GM18909 (cell line): ENCODE measurements at regions not wholly inside any gene's neighbourhood (a gene's known extent, or its start where the extent isn't known, plus 50 kb on each side); places are given as distances from the start of the nearest gene placed in this dataset.

Source experiments
- ATAC-seq: cut with Tn5 transposase; IDR thresholded peaks from one replicate; pipeline ENCODE4 v1.9.1; 2021; ENCODE audit warnings: mild to moderate bottlenecking; ENCODE audit not compliant: unreplicated experiment, poor library complexity

DNA sequence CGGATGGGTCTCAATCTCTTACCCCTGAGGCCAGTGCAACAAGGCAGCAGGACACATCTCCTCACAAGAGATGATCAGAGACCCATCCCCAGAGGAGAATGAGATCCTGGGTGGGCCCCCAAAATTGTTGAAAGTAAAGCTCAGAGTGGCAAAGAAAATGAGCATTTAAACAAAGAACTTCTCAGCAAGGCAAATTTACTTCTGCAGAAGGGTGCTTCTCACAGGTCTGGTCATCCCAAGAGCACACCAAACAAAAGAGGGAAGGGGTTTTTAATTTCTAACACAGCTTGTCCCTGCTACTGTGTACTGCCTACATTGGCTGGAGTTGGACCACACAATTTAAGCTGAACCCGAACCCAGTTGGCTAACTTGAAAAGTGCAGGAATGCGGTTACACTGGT lies 1628.6 kb upstream of the RAG2 start:
- ATAC-seq: no peak

- no peak for ATAC-seq
Measured at GRCh38 chr11:38221295-38221694, 1623.3 kb upstream of the RAG2 start.

GRCh38 chr11:38219636-38220035 lies 1621.6 kb upstream of the RAG2 start:
- ATAC-seq: no peak

DNA sequence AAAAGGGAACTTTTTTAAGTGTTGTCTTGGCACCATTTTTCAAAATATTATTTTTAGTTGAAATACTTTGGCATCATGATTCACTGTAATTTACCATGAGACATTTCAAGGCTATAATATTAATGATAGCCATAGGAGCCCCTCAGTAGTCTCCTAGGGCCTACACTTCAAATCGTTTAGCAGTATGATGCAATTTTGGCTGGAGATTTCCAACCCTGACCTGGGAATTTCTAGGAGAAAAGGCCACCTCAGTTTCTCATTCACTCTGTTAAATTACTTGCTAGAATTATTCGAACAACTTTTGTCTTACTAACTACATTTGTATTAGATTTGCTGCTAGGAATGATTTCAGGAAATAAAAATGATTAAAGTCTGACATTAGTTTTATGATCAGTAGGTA lies 1610.9 kb upstream of the RAG2 start:
- ATAC-seq: no peak

DNA sequence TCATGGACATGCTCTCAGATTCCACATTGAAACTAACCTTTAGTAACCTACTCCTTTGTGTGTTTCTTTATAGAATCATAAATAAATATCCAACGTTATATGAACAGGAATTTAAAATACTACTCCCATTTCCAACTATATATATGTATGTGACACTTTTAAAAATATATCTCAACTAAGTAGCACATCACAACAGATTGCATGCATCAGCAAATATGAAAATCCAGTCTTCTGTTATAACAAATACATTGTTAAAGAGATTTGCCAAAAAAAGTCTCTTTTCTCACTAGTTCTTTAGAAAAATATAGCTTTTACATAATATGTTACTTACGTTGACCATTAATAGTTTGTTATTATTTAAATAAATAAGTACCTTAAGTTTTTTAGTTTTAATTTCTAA lies 1608.6 kb upstream of the RAG2 start:
- no peak for ATAC-seq

GRCh38 chr11:38191101-38191500 lies 1593.1 kb upstream of the RAG2 start:
- no peak for ATAC-seq

- no peak for ATAC-seq
Measured at GRCh38 chr11:38182126-38182866, 1584.3 kb upstream of the RAG2 start.

DNA sequence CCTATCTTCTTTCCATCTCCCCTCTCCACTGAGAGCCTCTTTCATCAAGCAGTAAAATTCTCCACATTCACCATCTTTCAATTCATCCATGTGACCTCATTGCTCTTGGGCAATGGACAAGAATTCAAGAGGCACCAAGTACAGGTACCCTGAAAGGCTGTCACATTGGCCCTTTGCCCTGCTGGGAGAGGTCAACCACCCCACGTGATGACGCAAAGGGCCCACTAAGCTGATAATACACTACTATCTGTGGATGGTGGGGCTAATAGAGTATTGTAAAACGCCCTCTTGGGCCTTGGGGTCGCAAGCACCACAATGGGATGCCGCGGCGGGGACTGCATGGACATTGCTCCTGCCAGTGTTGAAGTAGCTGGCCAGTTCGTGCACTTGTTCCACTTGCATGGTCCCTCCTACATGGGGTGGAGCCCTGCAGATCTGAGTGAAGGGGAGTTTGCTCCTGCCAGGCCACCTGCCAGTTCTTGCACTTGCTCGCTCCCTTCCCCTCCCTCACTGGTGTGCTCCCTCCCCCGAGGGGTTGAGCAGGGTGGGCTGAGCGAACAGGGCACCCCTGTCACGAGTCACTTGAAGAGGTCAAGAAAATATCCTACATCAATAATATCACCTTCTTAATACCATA lies 1578.8 kb upstream of the RAG2 start:
- ATAC-seq: no peak

DNA sequence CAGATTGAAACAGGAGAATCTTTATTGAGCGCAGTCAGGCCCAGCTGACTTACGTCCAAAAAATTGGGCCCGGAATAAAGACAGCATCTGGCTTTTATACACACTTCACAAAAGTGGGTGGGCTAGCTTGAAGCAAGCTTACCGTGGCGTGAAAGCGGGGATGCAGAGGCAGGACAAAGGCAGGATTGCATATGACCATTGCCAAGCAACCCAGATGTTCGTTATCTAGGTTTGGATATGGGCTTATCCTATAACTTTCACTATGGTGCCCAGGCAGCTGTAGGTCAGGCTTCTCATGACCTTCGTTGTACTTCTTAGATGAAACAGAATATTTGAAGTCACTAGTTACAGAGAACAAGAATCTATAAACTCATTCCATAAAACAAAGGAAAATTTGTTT lies 1575.6 kb upstream of the RAG2 start:
- ATAC-seq: no peak

- ATAC-seq: no peak
Measured at GRCh38 chr11:38169286-38169685, 1571.2 kb upstream of the RAG2 start.

- ATAC-seq: no peak
Measured at GRCh38 chr11:38163526-38163925, 1565.5 kb upstream of the RAG2 start.

DNA sequence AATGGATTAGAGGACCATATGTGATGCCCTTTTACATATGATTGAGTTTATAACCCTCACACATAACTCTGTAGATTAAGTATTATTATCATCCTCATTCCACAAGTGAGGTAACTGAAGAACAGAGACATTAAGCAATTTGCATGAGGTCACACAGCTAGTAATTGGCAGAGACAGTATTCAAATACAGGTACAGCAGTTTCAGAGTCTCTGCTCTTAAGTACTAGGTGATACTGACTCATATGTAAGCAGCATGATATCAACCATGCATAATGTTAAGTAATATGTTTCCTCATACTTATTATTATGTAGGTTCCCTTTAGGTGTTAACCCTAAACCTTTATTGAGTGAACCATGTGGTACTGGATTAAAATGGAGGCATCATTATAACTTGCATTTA lies 1562.4 kb upstream of the RAG2 start:
- ATAC-seq: no peak

DNA sequence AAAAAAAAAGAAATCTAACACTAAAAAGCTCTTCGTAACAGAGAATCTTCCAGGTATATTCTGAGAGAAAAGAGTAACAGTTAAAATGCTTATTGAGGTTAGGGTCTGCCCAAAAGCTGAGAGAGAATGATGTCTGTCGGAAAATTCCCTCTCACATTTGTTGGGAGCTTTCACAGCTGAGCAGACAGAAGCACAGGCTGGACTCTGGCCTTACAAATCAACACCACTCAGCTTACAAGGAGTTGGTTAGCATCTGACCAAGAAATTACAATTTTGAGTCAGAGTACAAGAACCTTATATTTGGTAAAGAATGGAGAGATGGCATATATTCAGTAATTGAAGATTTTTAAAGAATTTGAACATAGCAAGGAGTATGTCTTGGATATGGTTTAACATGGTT lies 1561.0 kb upstream of the RAG2 start:
- ATAC-seq: no peak

DNA sequence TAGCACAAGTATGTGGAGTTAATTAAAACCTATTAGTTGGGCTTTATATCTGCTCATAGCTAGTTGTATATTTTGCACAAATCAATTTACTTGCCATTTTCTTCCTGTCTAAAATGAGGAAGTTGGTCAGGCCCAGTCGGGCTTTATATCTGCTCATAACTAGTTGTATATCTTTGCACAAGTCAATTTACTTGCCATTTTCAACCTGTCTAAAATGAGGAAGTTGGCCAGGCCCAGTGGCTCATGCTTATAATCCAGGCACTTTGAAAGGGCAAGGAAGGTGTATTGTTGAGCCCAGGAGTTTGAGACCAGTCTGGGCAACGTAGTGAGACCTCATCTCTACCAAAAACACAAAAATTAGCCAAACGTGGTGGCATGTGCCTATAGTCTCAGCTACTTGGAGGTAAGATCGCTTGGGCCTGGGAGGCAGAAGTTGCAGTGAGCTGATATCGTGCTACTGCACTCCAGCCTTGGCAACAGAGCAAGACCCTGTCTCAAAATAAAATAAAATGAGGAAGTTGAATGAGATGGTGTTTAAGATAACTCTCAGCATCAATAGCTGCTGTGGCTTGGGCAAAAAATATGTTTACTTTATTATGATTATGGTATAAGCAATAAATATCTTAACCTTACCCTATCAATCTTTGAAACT lies 1558.6 kb upstream of the RAG2 start:
- ATAC-seq: no peak

DNA sequence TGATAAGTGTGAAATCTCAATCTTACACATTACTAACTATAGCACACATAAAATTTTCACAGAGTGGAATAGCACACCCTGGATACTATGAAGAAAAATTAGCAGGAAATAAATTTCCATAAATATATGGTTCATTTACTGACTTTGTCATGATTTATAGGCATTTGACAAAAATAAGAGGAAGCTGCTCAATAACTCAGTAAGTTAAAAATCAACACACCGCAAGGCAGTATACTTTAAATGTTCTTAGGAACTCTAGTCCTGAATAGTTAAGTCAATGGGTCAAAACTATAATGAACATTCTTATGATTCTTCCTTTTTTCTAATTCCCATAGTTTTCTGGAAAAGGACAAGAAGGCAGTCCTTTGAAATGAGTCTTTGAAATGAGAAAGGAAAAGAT lies 1557.8 kb upstream of the RAG2 start:
- ATAC-seq: no peak

GRCh38 chr11:38153985-38154384 lies 1555.9 kb upstream of the RAG2 start:
- ATAC-seq: no peak

DNA sequence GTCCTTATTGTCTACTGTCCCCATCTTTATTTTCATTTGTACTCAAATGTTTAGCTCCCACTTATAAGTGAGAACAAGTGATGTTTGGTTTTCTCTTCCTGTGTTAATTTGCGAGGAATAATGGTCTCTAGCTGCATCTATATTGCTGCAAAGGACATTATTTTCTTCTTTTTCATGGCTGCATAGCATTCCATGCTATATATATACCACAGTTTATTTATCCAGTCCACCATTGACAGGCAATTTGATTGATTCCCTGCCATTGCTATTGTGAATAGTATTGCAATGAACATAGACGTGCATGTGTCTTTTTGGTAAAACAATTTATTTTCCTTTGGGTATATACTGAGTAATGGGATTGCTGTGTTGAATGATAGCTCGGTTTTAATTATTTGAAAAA lies 1545.8 kb upstream of the RAG2 start:
- no peak for ATAC-seq

DNA sequence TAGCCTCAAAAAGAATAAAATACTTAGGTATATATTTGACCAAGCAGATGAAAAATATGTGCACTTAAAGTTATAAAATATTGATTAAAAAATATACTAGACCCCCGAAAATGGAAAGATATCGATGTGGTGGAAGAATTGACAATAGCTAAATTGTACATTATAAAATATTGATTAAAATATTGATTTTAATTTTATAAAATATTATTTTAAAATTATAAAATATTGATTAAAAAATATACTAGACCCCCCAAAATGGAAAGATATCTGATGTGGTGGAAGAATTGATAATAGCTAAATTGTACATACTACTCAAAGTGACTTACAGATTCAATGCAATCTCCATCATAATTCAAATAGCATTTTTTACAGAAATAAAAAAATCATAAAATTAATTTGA lies 1540.9 kb upstream of the RAG2 start:
- no peak for ATAC-seq

DNA sequence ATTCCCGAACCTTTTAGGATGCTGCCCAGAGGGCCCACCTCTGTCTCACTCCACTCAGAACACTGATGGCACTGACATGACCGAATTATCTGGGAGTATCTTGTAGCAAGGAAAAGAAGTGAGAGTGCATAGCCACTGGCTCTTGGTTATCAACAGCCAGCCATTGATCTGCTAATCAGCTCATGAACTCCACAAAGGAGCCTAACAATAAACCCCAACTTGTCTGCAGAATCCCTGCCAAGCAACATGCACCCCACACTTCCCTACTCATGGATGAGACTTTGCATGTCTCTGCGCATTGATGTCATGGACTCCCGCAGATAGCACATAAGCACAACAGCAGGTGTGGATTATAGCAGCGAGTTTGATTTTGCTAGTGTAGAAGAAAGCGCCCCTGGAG lies 1538.9 kb upstream of the RAG2 start:
- ATAC-seq: no peak

- ATAC-seq: no peak
Measured at GRCh38 chr11:38131535-38131934, 1533.5 kb upstream of the RAG2 start.

- no peak for ATAC-seq
Measured at GRCh38 chr11:38130976-38131375, 1532.9 kb upstream of the RAG2 start.

- ATAC-seq: no peak
Measured at GRCh38 chr11:38130514-38130913, 1532.5 kb upstream of the RAG2 start.
